NCI-H1417 treated with DMSO at 0.1 percent for 48 hours (cell line): ENCODE measurements at regions not wholly inside any gene's neighbourhood (a gene's known extent, or its start where the extent isn't known, plus 50 kb on each side); places are given as distances from the start of the nearest gene placed in this dataset.
"Not testable (repeated sequence)": the region's sequence is repeated elsewhere in the genome, so short reads cannot be mapped to it uniquely, and the experiment has no call there.

Source experiments
- DNase-seq: peaks from one replicate; lab custom pipeline; 2025; lab: John Stamatoyannopoulos, UW

GRCh38 chr7:110388457-110388856 is 702.5 kb upstream of the LRRN3 start:
- no peak for DNase-seq

DNA sequence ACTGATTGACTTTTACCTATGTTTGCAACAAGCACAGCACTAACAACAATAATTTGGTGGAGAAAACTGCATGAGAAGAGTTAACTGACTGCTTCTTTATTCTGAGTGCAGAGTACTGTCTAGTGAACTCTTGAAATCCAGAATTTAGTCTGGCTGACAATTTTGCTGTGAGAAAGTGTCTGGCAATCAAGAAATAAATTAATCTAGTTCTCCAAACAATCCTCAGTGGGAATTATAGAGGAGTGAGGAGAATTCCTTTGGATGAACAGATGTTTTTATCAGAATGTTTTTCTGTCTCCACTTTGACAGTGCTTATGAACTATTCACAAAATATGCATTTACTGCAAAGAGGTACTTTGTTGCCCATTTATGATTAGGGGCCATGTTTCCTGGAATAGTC is 694.9 kb upstream of the LRRN3 start:
- DNase-seq: no peak

- no peak for DNase-seq
These were observed 692.8 kb upstream of the LRRN3 start for GRCh38 chr7:110397927-110398660.

- no peak for DNase-seq
These were observed 691.5 kb upstream of the LRRN3 start for GRCh38 chr7:110399421-110399820.

DNA sequence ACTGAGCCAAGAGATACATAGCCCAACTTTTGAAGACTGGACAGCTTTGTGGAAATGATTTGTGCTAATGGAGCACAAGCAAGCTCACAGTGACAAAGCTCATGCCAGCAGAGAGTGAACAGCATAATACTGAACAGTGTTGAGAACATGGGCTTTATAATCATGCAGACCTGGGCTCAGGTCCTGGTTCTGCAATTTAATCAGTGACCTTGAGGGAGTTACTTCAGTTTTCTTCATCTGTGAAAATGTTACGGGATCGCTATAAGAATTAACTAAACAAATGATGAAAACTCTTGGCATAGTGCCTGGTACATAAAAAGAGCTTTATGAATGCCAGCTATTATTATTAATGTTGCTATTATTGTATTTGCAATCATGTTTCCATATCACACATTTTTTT is 690.5 kb upstream of the LRRN3 start:
- no peak for DNase-seq

GRCh38 chr7:110407242-110407641 is 683.7 kb upstream of the LRRN3 start:
- DNase-seq: no peak

DNA sequence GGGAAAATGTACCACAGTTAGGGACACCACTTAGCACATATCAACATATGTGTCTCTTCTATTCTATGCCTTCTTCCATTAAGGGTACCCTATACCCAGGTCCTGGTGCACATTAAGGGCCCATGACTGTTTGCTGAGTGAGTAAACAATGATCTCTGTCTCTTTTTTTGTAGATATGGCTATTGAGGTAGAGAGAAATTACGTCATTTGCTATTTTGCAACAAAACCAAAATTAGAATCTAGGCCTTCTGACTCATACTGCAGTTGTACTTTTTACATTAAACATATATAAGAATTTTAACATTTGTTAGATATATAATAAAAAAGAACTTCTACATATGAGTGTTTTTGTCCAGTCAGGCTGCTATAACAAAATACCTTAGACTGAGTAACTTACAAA is 683.2 kb upstream of the LRRN3 start:
- no peak for DNase-seq

- DNase-seq: no peak
These were observed 678.3 kb upstream of the LRRN3 start for GRCh38 chr7:110412614-110413013.

DNA sequence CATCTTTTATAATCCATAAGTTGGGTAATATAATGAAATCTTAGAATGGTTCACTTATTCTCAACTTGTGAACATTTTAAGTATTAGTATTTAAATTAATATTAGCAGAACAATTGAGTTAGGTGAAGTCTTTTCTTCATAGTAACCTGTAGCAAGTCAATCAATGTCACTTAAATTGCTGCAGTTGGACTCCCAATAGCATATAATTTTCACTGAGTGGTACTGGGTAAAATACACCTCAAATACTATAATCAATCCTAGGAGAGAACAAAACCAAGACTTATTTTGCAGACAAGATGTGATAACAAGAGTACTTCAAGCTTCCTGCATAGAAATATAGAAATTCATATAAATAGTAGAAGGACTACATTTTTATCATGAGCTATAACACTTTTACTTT is 677.9 kb upstream of the LRRN3 start:
- no peak for DNase-seq

DNA sequence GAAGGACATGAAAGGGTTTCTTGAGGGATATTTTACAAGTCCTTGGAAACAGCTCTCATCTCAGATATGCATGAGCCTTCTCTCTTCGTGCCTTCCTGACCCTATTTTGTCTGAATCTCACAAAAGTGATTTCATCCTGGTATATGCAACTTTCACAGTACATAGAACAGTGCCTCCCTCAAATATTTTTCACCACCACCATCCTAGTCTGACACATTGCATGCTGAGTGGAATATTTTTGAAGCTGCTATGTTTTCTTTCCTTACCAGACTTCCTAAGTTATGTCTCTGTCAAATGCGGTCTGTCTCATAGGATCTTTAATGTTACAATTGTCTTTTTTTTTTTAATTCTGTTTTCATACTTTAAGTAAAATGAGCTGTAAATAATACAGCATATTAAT is 673.3 kb upstream of the LRRN3 start:
- DNase-seq: no peak

- DNase-seq: no peak
These were observed 672.2 kb upstream of the LRRN3 start for GRCh38 chr7:110418659-110419280.

DNA sequence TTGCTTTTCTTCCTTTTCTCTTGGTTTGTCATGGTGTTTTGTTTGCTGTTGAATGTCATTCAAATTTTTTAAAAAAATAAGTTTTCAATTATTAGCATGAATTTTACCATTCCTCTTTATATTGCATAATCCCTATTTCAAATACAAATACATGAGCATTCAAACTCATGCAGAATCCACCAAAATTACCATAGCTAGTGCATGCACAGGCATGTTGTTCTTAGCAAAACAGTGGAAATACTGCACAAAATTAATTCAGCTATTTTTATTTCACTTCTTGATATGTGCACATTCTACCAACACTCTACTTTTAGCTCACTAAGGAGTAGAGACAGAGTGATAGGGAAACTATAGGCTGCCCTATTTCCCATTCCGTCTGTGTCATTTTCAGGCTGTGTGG is 670.1 kb upstream of the LRRN3 start:
- DNase-seq: no peak

GRCh38 chr7:110421490-110422241 is 669.3 kb upstream of the LRRN3 start:
- no peak for DNase-seq

- DNase-seq: no peak
These were observed 658.8 kb upstream of the LRRN3 start for GRCh38 chr7:110432061-110432553.

DNA sequence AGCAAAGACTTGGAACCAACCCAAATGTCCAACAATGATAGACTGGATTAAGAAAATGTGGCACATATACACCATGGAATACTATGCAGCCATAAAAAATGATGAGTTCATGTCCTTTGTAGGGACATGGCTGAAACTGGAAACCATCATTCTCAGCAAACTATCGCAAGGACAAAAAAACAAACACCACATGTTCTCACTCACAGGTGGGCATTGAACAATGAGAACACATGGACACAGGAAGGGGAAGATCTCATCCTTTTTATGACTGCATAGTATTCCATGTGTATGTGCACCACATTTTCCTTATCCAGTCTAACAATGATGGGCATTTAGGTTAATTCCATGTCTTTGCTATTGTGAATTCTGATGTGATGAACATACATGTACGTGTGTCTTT is 652.0 kb upstream of the LRRN3 start:
- not testable (repeated sequence) for DNase-seq

- DNase-seq: no peak
These were observed 648.5 kb upstream of the LRRN3 start for GRCh38 chr7:110442381-110442837.

DNA sequence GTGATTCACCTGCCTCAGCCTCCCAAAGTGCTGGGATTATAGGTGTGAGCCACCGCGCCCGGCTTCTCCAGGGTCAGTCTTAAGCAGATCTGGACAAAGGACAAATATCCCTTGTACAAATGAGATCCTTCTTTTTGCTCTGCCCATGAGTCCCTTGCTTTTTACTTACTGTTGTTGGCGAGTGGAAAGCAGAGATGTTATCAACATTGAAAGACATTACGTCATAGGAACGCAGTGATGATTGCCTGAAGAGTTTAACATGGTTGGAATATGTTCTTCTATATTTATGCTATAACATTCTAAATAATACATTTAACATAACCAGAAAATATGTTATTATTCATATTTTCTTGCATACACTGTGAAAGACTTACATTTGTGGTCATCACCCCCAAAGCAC is 644.3 kb upstream of the LRRN3 start:
- DNase-seq: no peak

- no peak for DNase-seq
These were observed 642.0 kb upstream of the LRRN3 start for GRCh38 chr7:110448918-110449317.

DNA sequence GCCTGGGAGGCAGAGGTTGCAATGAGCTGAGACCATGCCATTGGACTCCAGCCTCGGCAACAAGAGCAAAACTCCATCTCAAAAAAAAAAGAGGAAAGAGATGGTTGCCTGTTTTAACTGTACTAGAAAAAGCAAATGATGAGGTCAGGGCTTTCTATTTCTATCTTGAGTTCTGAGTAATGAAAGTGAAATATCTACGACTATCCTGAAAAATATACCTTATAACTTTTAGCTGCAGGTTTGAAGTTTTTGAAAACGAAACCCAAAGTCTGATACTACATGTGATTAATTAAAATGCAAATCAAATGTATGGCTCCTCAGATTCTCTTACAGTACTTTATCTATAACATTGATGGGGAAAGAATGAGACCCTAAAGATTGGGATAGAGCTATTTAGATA is 636.2 kb upstream of the LRRN3 start:
- DNase-seq: no peak

- DNase-seq: no peak
These were observed 629.3 kb upstream of the LRRN3 start for GRCh38 chr7:110461621-110462020.

GRCh38 chr7:110470420-110470819 is 620.5 kb upstream of the LRRN3 start:
- no peak for DNase-seq

DNA sequence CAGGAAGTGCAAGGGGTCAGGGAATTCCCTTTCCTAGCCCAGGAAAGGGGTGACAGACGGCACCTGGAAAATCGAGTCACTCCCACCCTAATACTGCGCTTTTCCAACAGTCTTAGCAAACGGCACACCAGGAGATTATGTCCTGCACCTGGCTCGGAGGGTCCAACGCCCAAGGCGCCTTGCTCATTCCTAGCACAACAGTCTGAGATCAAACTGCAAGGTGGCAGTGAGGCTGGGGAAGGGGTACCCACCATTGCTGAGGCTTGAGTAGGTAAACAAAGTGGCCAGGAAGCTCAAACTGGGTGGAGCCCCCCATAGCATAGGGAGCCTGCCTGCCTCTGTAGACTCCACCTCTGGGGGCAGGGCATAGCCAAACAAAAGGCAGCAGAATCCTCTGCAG is 618.5 kb upstream of the LRRN3 start:
- DNase-seq: not testable (repeated sequence)

- no peak for DNase-seq
These were observed 610.0 kb upstream of the LRRN3 start for GRCh38 chr7:110480964-110481363.
